HG02588 (cell line): ENCODE measurements at regions not wholly inside any gene's neighbourhood (a gene's known extent, or its start where the extent isn't known, plus 50 kb on each side); places are given as distances from the start of the nearest gene placed in this dataset.

Source experiments
- ATAC-seq: cut with Tn5 transposase; IDR thresholded peaks from one replicate; pipeline ENCODE4 v1.9.1; 2021; ENCODE audit warnings: mild to moderate bottlenecking, moderate library complexity; ENCODE audit not compliant: unreplicated experiment

- no peak for ATAC-seq
Measured at GRCh38 chr10:108208038-108208437, 1043.5 kb upstream of the SORCS1 start.

- no peak for ATAC-seq
Measured at GRCh38 chr10:108204528-108205305, 1040.2 kb upstream of the SORCS1 start.

GRCh38 chr10:108203905-108204527 lies 1039.5 kb upstream of the SORCS1 start:
- no peak for ATAC-seq

- ATAC-seq = no peak
Measured at GRCh38 chr10:108187408-108188012, 1023.0 kb upstream of the SORCS1 start.

GRCh38 chr10:108184114-108184513 lies 1019.6 kb upstream of the SORCS1 start:
- ATAC-seq = no peak

GRCh38 chr10:108180878-108181277 lies 1016.4 kb upstream of the SORCS1 start:
- ATAC-seq = no peak

- ATAC-seq = no peak
Measured at GRCh38 chr10:108169846-108170245, 1005.3 kb upstream of the SORCS1 start.

- ATAC-seq = no peak
Measured at GRCh38 chr10:108167766-108168165, 1003.3 kb upstream of the SORCS1 start.

GRCh38 chr10:108166401-108166800 lies 1001.9 kb upstream of the SORCS1 start:
- ATAC-seq = no peak

- no peak for ATAC-seq
Measured at GRCh38 chr10:108147346-108147745, 982.8 kb upstream of the SORCS1 start.

- no peak for ATAC-seq
Measured at GRCh38 chr10:108141064-108141463, 976.6 kb upstream of the SORCS1 start.

GRCh38 chr10:108132303-108132702 lies 967.8 kb upstream of the SORCS1 start:
- no peak for ATAC-seq

GRCh38 chr10:108130575-108130974 lies 966.1 kb upstream of the SORCS1 start:
- no peak for ATAC-seq

- no peak for ATAC-seq
Measured at GRCh38 chr10:108112218-108112617, 947.7 kb upstream of the SORCS1 start.

- ATAC-seq = no peak
Measured at GRCh38 chr10:108104551-108105156, 940.1 kb upstream of the SORCS1 start.

- no peak for ATAC-seq
Measured at GRCh38 chr10:108097258-108097657, 932.8 kb upstream of the SORCS1 start.

GRCh38 chr10:108095932-108096925 lies 931.7 kb upstream of the SORCS1 start:
- no peak for ATAC-seq

- no peak for ATAC-seq
Measured at GRCh38 chr10:108090476-108091215, 926.1 kb upstream of the SORCS1 start.

- no peak for ATAC-seq
Measured at GRCh38 chr10:108086502-108086901, 922.0 kb upstream of the SORCS1 start.

- ATAC-seq = no peak
Measured at GRCh38 chr10:108082596-108082995, 918.1 kb upstream of the SORCS1 start.
